Tibial nerve (tissue), 4 donors: ENCODE measurements at regions not wholly inside any gene's neighbourhood (a gene's known extent, or its start where the extent isn't known, plus 50 kb on each side); places are given as distances from the start of the nearest gene placed in this dataset.

Experiments used
- CTCF ChIP-seq, 5 experiments: fragments of 200-600 bp in 3 of 5; fragments of 450-650 bp in 2 of 5; sonication (generic) in 3 of 5; IDR thresholded peaks; one replicate each; pipeline ENCODE4 v1.5.1; 2016 to 2019; ENCODE audit warnings: antibody characterized with exemption in 5 of 5, mild to moderate bottlenecking in 3 of 5, moderate library complexity in 2 of 5
- EP300 ChIP-seq, 2 donors: sonication (generic); formaldehyde crosslinking; IDR thresholded peaks; one replicate each; pipeline ENCODE4 v1.6.1; 2017; ENCODE audit warnings: antibody characterized with exemption in 2 of 2, mild to moderate bottlenecking in 1 of 2
- POLR2A ChIP-seq, 2 donors: fragments of 450-650 bp; IDR thresholded peaks; one replicate each; pipeline ENCODE4 v1.6.1; 2017; ENCODE audit warnings: antibody characterized with exemption in 2 of 2, mild to moderate bottlenecking in 2 of 2, moderate library complexity in 2 of 2

GRCh38 chr2:6290217-6291015 is 575.3 kb downstream of the CMPK2 start:
- TF ChIP-seq CTCF (IDR thresholded peaks at IDR 0.05) (no peak), EP300 (IDR thresholded peaks at IDR 0.05) (no peak), POLR2A (IDR thresholded peaks at IDR 0.05) (no peak)
